Uterus (tissue), 3 donors: ENCODE measurements at regions not wholly inside any gene's neighbourhood (a gene's known extent, or its start where the extent isn't known, plus 50 kb on each side); places are given as distances from the start of the nearest gene placed in this dataset.

Source experiments
- DNase-seq, 2 donors: peaks; one replicate each; pipeline ENCODE4 v3.0.0-alpha.2; 2019 to 2020
- H3K27ac ChIP-seq, 2 donors: fragments of 200-600 bp; sonication (generic); 1 replicate in 1 of 2; 2 replicates in 1 of 2; pipeline ENCODE4 v1.5.1; 2016 to 2018
- H3K27me3 ChIP-seq, 2 donors: fragments of 200-600 bp; sonication (generic); one replicate each; pipeline ENCODE4 v1.5.1; 2018 to 2019; ENCODE audit warnings: control low read depth in 1 of 2
- H3K36me3 ChIP-seq, 2 donors: fragments of 200-600 bp; sonication (generic); one replicate each; pipeline ENCODE4 v1.5.1; 2019; ENCODE audit warnings: control low read depth in 1 of 2
- H3K4me1 ChIP-seq, 2 donors: fragments of 200-600 bp; sonication (generic); one replicate each; pipeline ENCODE4 v1.5.1; 2018 to 2019; ENCODE audit warnings: control low read depth in 1 of 2
- H3K4me3 ChIP-seq, 2 donors: fragments of 200-600 bp; sonication (generic); 1 replicate in 1 of 2; 2 replicates in 1 of 2; pipeline ENCODE4 v1.5.1; 2018 to 2019; ENCODE audit warnings: mild to moderate bottlenecking in 1 of 2
- H3K9me3 ChIP-seq, 2 donors: fragments of 200-600 bp; sonication (generic); one replicate each; pipeline ENCODE4 v1.5.1; 2019; ENCODE audit warnings: control low read depth in 1 of 2
- CTCF ChIP-seq, 4 experiments: fragments of 200-600 bp in 2 of 4; fragments of 450-650 bp in 2 of 4; sonication (generic) in 2 of 4; IDR thresholded peaks; one replicate each; pipeline ENCODE4 v1.5.1; 2016 to 2019; ENCODE audit warnings: antibody characterized with exemption in 4 of 4, mild to moderate bottlenecking in 2 of 4, moderate library complexity in 1 of 4
- POLR2A ChIP-seq, 2 donors: fragments of 450-650 bp; IDR thresholded peaks; one replicate each; pipeline ENCODE4 v1.6.1; 2016; ENCODE audit warnings: antibody characterized with exemption in 2 of 2, mild to moderate bottlenecking in 1 of 2, moderate library complexity in 1 of 2
- intact Hi-C: fragments of 100-400 bp; cut with DNase I; formaldehyde crosslinking; loops from one replicate; pipeline ENCODE4 v1.15.1; 2023; ENCODE audit warnings: low total_unique reads
- donor health status: DM: yes; HTN: yes; CAD: no.

DNA sequence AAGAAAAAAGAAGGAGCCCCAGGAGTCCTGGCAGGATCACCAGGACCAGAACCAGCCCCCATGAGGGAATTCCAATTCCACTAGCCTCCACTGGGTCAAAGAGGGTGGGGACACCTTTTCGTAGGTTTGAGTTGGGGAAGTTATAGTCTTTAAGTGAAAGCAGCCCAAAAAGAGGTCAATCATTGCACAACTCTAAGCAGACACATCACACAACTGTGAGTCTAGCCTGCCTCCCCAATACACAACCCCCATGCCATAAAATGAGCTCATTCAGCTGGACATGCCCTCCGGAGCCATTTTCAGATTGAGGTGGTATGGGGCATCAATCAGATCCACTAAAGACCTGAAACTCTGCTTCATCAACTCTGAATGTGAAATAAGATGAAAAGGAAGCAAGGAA is 179.9 kb downstream of the NPHP4 start:
- Histone ChIP-seq H3K9me3 (no peaks in the 10 kb centered on the region), H3K36me3 (no peaks in the 10 kb centered on the region), H3K27me3 (no peaks in the 10 kb centered on the region), H3K27ac (no peak overlapping the region), H3K4me3 (no peak overlapping the region), H3K4me1 (no peaks in the 10 kb centered on the region)
- intact Hi-C loops: no loop called here
- TF ChIP-seq POLR2A (IDR thresholded peaks at IDR 0.05) (no peak), CTCF (IDR thresholded peaks at IDR 0.05) (no peak)
- no peak for DNase-seq

DNA sequence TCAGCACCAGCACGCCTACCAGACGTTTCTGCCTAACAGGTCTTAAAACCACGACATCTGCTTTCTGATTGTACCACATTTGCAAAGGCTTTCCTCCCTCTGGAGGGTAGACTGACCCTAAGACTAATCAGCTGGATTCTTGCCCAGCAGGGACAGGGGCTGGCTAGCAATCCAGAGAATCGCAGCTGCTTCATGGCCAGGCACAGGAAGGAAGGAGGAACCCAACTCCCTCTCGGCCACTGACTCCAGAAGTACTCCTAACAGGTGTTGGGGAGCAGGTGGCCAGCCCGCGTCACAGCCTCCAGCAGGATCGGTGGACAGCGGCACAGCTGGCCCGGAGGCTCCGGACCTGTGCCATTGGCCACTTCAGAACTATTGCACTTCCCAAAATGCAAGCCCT is 180.8 kb downstream of the NPHP4 start:
- Histone ChIP-seq H3K4me3 (no peak overlapping the region), H3K27me3 (no peaks in the 10 kb centered on the region), H3K36me3 (no peaks in the 10 kb centered on the region), H3K9me3 (no peaks in the 10 kb centered on the region), H3K4me1 (no peaks in the 10 kb centered on the region), H3K27ac (no peak overlapping the region)
- intact Hi-C loops: no loop called here
- TF ChIP-seq POLR2A (IDR thresholded peaks at IDR 0.05): no peak
- DNase-seq: no peak

DNA sequence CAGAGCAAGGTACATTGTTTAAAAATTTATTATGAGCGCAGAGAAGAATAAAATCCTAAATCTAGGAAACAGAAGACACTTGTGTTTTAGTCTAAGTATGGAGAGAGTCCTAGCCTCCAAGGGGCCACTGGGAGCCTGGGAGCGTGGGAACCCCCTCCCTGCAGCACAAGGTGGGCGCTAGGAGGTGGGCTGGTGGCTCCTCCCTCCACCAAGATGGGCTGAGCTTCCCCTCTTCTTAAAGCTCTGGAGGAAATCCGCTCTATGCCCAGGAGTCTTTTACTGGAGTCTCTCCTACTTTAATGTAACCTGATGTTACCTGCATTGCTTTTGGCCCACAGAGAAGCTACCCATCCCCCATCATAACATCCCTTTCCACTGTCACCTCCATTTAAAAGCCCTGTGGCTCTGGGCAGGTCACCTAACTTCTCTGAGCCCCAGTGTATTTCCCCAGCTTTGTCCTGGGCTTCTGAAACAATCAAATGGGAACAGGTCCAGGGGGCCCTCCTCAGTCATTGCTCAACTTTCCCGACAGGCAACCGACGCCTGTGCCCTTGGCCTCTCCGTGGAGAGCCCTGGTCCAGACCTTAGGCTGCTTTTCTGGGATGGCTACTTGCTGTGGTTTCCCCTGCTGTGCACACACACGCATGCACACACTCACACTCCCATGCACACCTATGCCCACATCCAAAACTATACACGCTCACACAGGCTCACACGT is 181.5 kb downstream of the NPHP4 start:
- no peak for DNase-seq
- no peak for TF ChIP-seq POLR2A (IDR thresholded peaks at IDR 0.05)
- no peak for TF ChIP-seq CTCF (IDR thresholded peaks at IDR 0.05)
- no peak overlapping the region for H3K4me3 ChIP-seq
- H3K36me3 ChIP-seq: no peaks in the 10 kb centered on the region
- intact Hi-C loops: no loop called here
- H3K9me3 ChIP-seq: no peaks in the 10 kb centered on the region
- H3K27me3 ChIP-seq: no peaks in the 10 kb centered on the region
- no peak overlapping the region for H3K27ac ChIP-seq
- H3K4me1 ChIP-seq: no peaks in the 10 kb centered on the region

DNA sequence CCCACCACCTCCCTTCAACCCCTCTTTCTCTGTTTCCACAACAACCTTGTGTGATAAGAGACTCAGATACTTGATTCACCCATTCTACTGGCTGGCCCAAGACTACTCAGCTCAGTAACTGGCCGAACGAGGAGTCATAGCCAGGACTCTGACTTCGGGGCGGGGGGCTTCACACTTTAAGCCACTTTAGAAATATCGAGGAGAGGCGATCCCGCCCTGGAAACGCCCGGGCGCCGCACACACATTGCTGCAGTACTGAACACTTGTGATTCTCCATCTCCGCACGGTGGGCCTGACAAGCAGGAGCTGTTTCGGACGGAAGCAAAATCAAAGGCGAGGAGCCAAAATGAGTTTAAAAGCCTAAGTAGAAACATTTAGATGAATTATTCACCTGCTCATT is 182.1 kb downstream of the NPHP4 start:
- H3K36me3 ChIP-seq: no peaks in the 10 kb centered on the region
- intact Hi-C loops: no loop called here
- no peaks in the 10 kb centered on the region for H3K4me1 ChIP-seq
- no peaks in the 10 kb centered on the region for H3K9me3 ChIP-seq
- H3K27me3 ChIP-seq: no peaks in the 10 kb centered on the region
- TF ChIP-seq POLR2A (IDR thresholded peaks at IDR 0.05): no peak
- no peak for TF ChIP-seq CTCF (IDR thresholded peaks at IDR 0.05)
- no peak overlapping the region for H3K27ac ChIP-seq
- H3K4me3 ChIP-seq: no peak overlapping the region
- no peak for DNase-seq

DNA sequence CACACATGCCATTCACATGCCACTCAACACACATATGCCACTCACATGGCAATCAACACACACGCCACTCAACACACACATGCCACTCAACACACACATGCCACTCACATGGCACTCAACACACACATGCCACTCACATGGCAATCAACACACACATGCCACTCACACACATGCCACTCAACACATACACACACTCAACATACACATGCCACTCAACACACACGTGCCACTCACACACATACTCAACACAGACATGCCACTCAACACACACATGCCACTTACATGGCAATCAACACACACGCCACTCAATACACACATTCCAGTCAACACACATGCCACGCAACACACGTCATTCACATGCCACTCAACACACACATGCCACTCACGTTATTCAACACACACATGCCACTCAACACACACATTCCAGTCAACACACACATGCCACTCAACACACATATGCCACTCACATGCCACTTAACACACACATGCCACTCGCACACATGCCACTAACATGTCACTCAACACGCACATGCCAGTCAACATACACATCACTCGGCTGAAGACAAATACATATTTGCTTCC is 182.9 kb downstream of the NPHP4 start:
- Histone ChIP-seq H3K4me1 (no peaks in the 10 kb centered on the region), H3K9me3 (no peaks in the 10 kb centered on the region), H3K36me3 (no peaks in the 10 kb centered on the region), H3K4me3 (no peak overlapping the region), H3K27ac (no peak overlapping the region), H3K27me3 (no peaks in the 10 kb centered on the region)
- intact Hi-C loops: no loop called here
- no peak for DNase-seq
- TF ChIP-seq POLR2A (IDR thresholded peaks at IDR 0.05) (no peak), CTCF (IDR thresholded peaks at IDR 0.05) (no peak)
